GM21528 (cell line): ENCODE measurements at regions not wholly inside any gene's neighbourhood (a gene's known extent, or its start where the extent isn't known, plus 50 kb on each side); places are given as distances from the start of the nearest gene placed in this dataset.
"Not testable (repeated sequence)": the region's sequence is repeated elsewhere in the genome, so short reads cannot be mapped to it uniquely, and the experiment has no call there.

ENCODE experiments used
- ATAC-seq: cut with Tn5 transposase; IDR thresholded peaks from one replicate; pipeline ENCODE4 v1.9.1; 2021; ENCODE audit warnings: mild to moderate bottlenecking, moderate library complexity; ENCODE audit not compliant: unreplicated experiment, low FRiP score

- ATAC-seq: no peak
Observed at GRCh38 chr20:60160451-60161145, 202.4 kb downstream of the CDH26 start.

DNA sequence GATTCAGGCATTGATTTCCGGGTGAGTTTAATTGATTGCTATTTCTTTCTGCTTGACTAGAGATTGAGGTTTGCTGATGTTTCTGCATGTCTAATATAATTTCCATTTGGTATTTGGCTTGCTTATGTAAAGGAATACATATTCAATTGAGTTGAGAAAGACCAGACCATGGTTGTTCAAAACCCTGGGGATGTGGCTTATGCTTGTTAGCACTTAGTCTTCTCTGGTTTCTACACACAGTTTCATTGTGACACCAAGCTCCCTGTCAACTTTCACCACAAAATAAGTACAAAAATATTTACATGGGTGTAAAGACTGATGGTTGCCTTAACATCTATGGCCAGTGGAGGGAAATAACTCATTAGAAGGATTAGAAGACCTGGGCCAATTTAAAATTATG, 209.6 kb downstream of the CDH26 start:
- no peak for ATAC-seq

- ATAC-seq: no peak
Observed at GRCh38 chr20:60168963-60169362, 210.7 kb downstream of the CDH26 start.

- no peak for ATAC-seq
Observed at GRCh38 chr20:60170116-60170515, 211.9 kb downstream of the CDH26 start.

DNA sequence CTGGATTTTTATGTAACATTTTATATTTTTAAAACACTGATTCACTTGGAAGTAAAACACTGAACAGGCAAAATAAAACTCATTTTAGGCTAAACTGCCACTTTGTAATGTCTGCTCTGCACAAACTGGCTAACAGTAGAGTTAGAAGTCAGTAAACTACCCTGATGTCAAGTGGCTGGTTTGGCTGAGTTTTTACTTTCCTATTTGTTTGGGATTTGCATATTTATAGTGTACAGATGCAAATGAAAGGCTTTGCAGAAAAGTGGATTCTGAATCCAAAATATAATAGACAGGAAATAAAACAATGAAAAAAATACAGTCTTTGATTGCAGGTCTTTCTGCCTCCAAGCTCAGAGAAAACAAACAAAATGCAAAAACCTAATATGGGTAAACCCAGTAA, 213.1 kb downstream of the CDH26 start:
- no peak for ATAC-seq

DNA sequence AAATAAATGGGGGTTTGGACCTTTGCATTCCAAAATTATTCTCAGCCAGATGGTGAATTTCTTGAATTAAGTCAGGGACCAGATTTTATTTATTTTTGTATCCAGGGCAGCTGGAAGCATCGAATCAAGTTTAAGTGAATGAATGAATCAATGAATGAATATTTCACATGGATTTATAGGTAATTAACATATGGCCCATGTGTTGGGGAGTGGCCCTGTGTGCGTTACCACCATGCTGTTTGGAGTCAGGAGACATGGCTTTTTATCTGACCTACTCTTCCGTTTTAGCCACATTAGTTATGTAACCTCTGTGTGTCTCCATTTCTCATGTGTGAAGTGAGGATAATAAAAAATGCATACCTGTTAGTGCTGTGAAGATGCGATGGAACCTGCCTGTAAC, 213.5 kb downstream of the CDH26 start:
- ATAC-seq: no peak

- no peak for ATAC-seq
Observed at GRCh38 chr20:60172346-60172984, 214.2 kb downstream of the CDH26 start.

DNA sequence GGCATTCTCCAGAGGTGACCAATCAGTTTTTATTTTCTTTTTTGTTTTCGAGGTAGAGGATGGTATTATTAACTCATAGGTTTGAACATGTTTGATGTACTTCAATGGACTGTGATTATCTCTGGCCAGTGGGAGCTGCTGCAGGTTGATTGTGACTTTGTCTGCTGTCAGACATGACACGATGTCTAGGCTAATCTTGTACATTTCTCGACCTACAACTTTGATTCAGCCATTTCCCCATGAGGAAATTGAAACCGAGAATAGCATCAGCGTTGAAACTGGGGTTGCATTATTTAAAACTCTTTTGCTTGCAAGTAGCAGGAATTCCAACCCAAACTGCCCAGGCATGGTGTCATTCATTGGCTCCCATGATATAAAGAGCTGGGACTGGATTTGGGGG, 218.9 kb downstream of the CDH26 start:
- ATAC-seq: no peak

DNA sequence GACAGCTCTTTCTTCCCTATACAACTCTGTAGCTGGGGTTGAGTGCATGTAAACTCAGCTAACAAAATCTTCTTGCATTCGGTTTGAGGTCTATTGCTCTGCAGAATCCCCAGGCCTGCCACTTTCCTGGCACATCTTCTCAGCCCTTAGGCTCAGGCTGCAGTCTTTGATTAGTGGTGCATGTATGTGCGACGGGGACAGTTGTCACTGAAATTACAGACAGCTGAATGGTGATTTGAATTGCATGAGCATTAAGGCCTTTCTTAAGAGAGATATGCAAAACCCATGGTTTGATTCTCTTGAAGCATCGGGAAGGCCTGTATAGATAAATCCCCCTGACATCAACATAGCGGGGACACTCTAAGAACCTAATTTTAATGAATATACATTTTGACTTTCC, 222.8 kb downstream of the CDH26 start:
- ATAC-seq: no peak

- no peak for ATAC-seq
Observed at GRCh38 chr20:60186412-60186811, 228.2 kb downstream of the CDH26 start.

- no peak for ATAC-seq
Observed at GRCh38 chr20:60187683-60188082, 229.5 kb downstream of the CDH26 start.

- ATAC-seq: no peak
Observed at GRCh38 chr20:60191014-60191413, 232.8 kb downstream of the CDH26 start.

GRCh38 chr20:60192326-60192725, 234.1 kb downstream of the CDH26 start:
- no peak for ATAC-seq

DNA sequence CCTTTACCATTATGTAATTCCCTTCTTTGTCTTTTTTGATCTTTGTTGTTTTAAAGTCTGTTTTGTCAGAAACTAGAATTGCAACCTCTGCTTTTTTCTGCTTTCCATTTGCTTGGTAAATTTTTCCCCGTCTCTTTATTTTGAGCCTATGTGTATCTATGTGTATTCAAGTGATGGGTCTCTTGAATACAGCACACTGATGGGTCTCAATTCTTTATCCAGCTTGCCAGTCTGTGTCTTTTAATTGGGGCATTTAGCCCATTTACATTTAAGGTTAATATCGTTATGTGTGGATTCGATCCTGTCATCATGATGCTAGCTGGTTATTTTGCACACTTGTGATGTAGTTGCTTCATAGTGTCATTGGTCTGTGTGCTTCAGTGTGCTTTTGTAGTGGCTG, 240.9 kb downstream of the CDH26 start:
- ATAC-seq: not testable (repeated sequence)

- no peak for ATAC-seq
Observed at GRCh38 chr20:60199866-60200265, 241.6 kb downstream of the CDH26 start.

DNA sequence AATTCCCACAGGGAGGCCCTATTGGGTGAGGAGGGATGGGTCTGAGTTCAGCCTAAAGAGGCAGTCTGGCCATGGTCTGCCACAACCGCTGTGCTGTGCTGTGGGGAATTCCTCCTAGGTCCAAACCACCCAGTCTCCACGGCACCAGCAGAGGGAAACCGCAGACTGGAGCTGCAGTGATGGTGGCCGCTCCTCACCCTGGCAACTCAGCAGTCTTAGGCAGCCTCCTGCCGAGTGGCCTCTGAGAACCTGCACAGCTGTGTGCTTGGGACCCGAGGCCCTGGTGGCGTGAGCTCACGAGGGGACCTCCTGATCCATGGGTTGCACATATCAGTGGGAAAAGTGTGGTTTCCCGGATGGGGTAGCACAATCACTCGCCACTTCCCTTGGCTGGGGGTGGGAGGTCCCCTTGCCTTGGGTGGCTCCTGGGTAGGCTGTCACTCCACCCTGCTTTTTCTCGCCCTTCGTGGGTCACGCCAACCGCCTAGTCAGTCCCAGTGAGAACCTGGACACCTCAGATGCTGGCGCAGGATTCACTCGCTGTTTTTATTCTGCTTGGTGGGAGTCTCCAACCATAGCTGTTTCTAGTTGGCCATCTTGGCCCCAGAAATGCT, 242.2 kb downstream of the CDH26 start:
- ATAC-seq: no peak

- ATAC-seq: no peak
Observed at GRCh38 chr20:60201198-60201835, 243.1 kb downstream of the CDH26 start.

- no peak for ATAC-seq
Observed at GRCh38 chr20:60202046-60202445, 243.8 kb downstream of the CDH26 start.

- no peak for ATAC-seq
Observed at GRCh38 chr20:60203451-60203850, 245.2 kb downstream of the CDH26 start.

- no peak for ATAC-seq
Observed at GRCh38 chr20:60204601-60205000, 246.4 kb downstream of the CDH26 start.

DNA sequence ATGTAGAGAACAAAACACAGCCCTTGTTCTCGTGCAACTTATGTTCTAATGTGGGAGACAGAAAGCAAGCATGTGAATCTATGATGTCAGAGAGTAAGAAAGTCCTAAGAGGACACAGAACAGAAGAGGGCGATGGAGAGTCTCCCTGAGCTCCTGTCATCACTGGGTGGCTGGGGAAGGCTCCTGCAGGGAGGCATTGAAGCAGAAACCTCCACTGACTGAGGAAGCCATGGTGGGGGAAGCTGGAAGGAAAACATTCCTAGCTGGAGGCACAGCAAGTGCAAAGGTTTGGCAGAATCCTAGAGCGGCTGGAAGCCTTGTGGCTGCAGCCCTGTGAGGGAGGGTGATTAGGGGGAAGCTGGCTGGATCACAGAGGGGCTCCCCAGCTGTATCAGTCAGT, 248.0 kb downstream of the CDH26 start:
- ATAC-seq: no peak

DNA sequence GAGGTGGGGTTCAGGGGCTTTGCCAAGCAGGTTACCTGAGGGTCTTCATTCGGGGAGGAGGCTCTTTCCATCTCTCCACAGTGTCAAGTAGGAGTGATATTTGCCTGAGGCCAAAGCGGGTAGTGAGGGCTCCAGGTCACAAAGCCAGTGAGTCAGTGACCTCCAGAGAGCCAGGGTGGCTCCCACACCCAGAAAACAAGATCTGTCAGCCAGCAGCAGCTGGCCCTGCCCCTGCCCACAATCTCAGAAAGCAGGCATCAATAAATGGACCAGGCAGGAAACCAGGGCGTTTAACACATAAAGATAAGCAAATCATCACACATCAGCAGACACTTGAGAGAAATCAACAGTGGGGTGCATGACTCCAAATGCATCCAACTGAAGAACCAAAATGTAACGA, 250.8 kb downstream of the CDH26 start:
- no peak for ATAC-seq
